GM12878 (cell line): ENCODE measurements at regions not wholly inside any gene's neighbourhood (a gene's known extent, or its start where the extent isn't known, plus 50 kb on each side); places are given as distances from the start of the nearest gene placed in this dataset.

Experiments used
- CTCF ChIP-seq, 3 experiments: IDR thresholded peaks in 2 of 3; conservative IDR thresholded peaks in 1 of 3; 2 replicates each; pipeline ENCODE4 v1.5.1; 2011; ENCODE audit warnings: low read depth in 3 of 3, low read length in 3 of 3, mild to moderate bottlenecking in 3 of 3, control low read depth in 2 of 3, moderate library complexity in 2 of 3, inconsistent platforms in 1 of 3, mixed read lengths in 1 of 3; ENCODE audit not compliant: control insufficient read depth in 2 of 3, insufficient read depth in 1 of 3; ENCODE audit errors: extremely low read depth in 1 of 3
- HDAC6 ChIP-seq: fragments of 200-600 bp; sonication (generic); IDR thresholded peaks from one replicate; pipeline ENCODE4 v1.8.0; 2017; ENCODE audit warnings: antibody characterized with exemption; ENCODE audit not compliant: unreplicated experiment
- PBX3 ChIP-seq: IDR thresholded peaks from 2 replicates; pipeline ENCODE4 v1.6.1; 2011; ENCODE audit warnings: mild to moderate bottlenecking, low read depth, low read length, moderate library complexity; ENCODE audit not compliant: insufficient replicate concordance
- POLR2A ChIP-seq: IDR thresholded peaks from 2 replicates; pipeline ENCODE4 v1.6.1; 2011; ENCODE audit warnings: low read depth, mild to moderate bottlenecking, low read length
- REST ChIP-seq: IDR thresholded peaks from 2 replicates; pipeline ENCODE4 v1.6.1; 2012; ENCODE audit warnings: mild to moderate bottlenecking, low read depth, low read length
- ZBTB33 ChIP-seq: fragments of 450-650 bp; IDR thresholded peaks from 2 replicates; pipeline ENCODE4 v1.6.1; 2017; ENCODE audit warnings: mild to moderate bottlenecking
- ZBTB40 ChIP-seq: fragments of 450-650 bp; IDR thresholded peaks from 2 replicates; pipeline ENCODE4 v1.6.1; 2016; ENCODE audit warnings: mild to moderate bottlenecking, moderate library complexity, borderline replicate concordance

- TF ChIP-seq CTCF (IDR thresholded peaks at IDR 0.05 in 2 of 3, conservative IDR thresholded peaks at IDR 0.05 in 1 of 3; ENCODE audit: control insufficient read depth in 2 of 3, extremely low read depth in 1 of 3, insufficient read depth in 1 of 3, low read depth in 3 of 3, low read length in 3 of 3) (no peak), ZBTB33 (no peak), HDAC6 (no peak), ZBTB40 (no peak), POLR2A (no peak), PBX3 (no peak), REST (no peak)
Observed at GRCh38 chr6:134474955-134475354, 157.0 kb upstream of the SGK1 start.
